MCF 10A (cell line): ENCODE measurements at regions not wholly inside any gene's neighbourhood (a gene's known extent, or its start where the extent isn't known, plus 50 kb on each side); places are given as distances from the start of the nearest gene placed in this dataset.

Source experiments
- BruUV-seq: library from RNA; stranded (reverse); fragments of 400-500 nt; replicated peaks from 2 replicates; lab custom pipeline; 2021; lab: Mats Ljungman, UMichigan
- CTCF ChIA-PET: fragments of 300-600 bp; sonication (Branson Sonifier 250); formaldehyde crosslinking; extraction: SDS; loops from one replicate; lab custom pipeline; 2021; ENCODE audit warnings: antibody characterized with exemption, inconsistent platforms; lab: Yijun Ruan, JAX
- POLR2A ChIA-PET: fragments of 300-600, 350-650 bp; sonication (Branson Sonifier 250); formaldehyde crosslinking; extraction: SDS; loops from one replicate; lab custom pipeline; 2020; ENCODE audit warnings: antibody characterized with exemption, inconsistent platforms; lab: Yijun Ruan, JAX
- DNase-seq: peaks from one replicate; pipeline ENCODE4 v3.0.0-alpha.2; 2018; ENCODE audit not compliant: unreplicated experiment
- H3K27ac Mint-ChIP-seq: one replicate; pipeline ENCODE4 v1.8.0; 2022; ENCODE audit warnings: mild to moderate bottlenecking, low read depth, mixed read lengths; ENCODE audit not compliant: unreplicated experiment
- H3K27me3 Mint-ChIP-seq: one replicate; pipeline ENCODE4 v1.8.0; 2022; ENCODE audit warnings: mixed read lengths; ENCODE audit not compliant: insufficient read depth, unreplicated experiment
- H3K36me3 Mint-ChIP-seq: one replicate; pipeline ENCODE4 v1.8.0; 2022; ENCODE audit warnings: mild to moderate bottlenecking, moderate library complexity, mixed read lengths; ENCODE audit not compliant: insufficient read depth, unreplicated experiment
- H3K4me1 Mint-ChIP-seq: one replicate; pipeline ENCODE4 v1.8.0; 2022; ENCODE audit warnings: mixed read lengths; ENCODE audit not compliant: insufficient read depth, unreplicated experiment
- H3K4me3 Mint-ChIP-seq: one replicate; pipeline ENCODE4 v1.8.0; 2022; ENCODE audit warnings: mild to moderate bottlenecking, moderate library complexity, mixed read lengths; ENCODE audit not compliant: unreplicated experiment
- H3K9me3 Mint-ChIP-seq: one replicate; pipeline ENCODE4 v1.8.0; 2022; ENCODE audit warnings: mixed read lengths; ENCODE audit not compliant: unreplicated experiment
- intact Hi-C: fragments of 100-400 bp; cut with micrococcal nuclease; formaldehyde crosslinking; loops from 2 replicates; pipeline ENCODE4 v1.14.1; 2022
- TF ChIP-seq, protein P1 (sequence below): fragments of 200-600 bp; IDR thresholded peaks from one replicate; pipeline ENCODE4 v1.8.0; 2022; ENCODE audit warnings: antibody characterized with exemption, mild to moderate bottlenecking; ENCODE audit not compliant: unreplicated experiment

- intact Hi-C loops, result no loop called here
- H3K36me3 Mint-ChIP-seq, result no peaks in the 10 kb centered on the region
- ChIA-PET POLR2A (no interaction called here), CTCF (no interaction called here)
- no peak for DNase-seq
- BruUV-seq, result no TSS peak
- no peaks in the 10 kb centered on the region for H3K4me1 Mint-ChIP-seq
- H3K9me3 Mint-ChIP-seq, result no peaks in the 10 kb centered on the region
- no peak overlapping the region for H3K4me3 Mint-ChIP-seq
- H3K27me3 Mint-ChIP-seq, result peaks cover 21% of the 10 kb centered on the region
- H3K27ac Mint-ChIP-seq, result no peak overlapping the region
- TF ChIP-seq, protein P1, sequence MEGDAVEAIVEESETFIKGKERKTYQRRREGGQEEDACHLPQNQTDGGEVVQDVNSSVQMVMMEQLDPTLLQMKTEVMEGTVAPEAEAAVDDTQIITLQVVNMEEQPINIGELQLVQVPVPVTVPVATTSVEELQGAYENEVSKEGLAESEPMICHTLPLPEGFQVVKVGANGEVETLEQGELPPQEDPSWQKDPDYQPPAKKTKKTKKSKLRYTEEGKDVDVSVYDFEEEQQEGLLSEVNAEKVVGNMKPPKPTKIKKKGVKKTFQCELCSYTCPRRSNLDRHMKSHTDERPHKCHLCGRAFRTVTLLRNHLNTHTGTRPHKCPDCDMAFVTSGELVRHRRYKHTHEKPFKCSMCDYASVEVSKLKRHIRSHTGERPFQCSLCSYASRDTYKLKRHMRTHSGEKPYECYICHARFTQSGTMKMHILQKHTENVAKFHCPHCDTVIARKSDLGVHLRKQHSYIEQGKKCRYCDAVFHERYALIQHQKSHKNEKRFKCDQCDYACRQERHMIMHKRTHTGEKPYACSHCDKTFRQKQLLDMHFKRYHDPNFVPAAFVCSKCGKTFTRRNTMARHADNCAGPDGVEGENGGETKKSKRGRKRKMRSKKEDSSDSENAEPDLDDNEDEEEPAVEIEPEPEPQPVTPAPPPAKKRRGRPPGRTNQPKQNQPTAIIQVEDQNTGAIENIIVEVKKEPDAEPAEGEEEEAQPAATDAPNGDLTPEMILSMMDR, result no peak
These were observed 72.4 kb upstream of the KLHL13 start for GRCh38 chrX:118189000-118189399.

GRCh38 chrX:118189628-118190027, 73.0 kb upstream of the KLHL13 start:
- no peak for DNase-seq
- Mint-ChIP-seq H3K27ac (no peak overlapping the region), H3K4me1 (no peaks in the 10 kb centered on the region), H3K36me3 (no peaks in the 10 kb centered on the region), H3K9me3 (no peaks in the 10 kb centered on the region), H3K4me3 (no peak overlapping the region), H3K27me3 (peaks cover 21% of the 10 kb centered on the region)
- ChIA-PET POLR2A (no interaction called here), CTCF (no interaction called here)
- TF ChIP-seq, protein P1, result no peak
- intact Hi-C loops, result no loop called here
- no TSS peak for BruUV-seq

GRCh38 chrX:118197730-118198129, 81.1 kb upstream of the KLHL13 start:
- H3K27me3 Mint-ChIP-seq, result peaks cover 22% of the 10 kb centered on the region
- TF ChIP-seq, protein P1, result no peak
- no TSS peak for BruUV-seq

DNA sequence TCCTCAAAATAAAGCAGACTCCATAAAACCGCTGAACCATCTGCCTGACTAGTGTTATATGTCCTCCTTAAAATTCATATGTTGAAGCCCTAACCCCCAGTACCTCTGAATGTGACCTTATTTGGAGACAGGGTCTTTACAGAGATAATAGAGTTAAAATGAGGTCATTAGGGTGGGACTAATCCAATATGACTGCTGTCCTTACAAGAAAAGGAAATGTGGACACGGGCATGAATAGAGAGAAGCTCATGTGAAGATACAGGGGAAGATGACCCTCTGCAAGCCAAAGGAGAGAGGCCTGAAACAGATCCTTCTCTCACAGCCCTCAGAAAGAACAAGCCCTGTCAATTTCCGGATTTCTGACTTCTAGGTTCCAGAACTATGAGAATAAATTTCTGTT, 82.0 kb upstream of the KLHL13 start:
- ChIA-PET CTCF (no interaction called here), POLR2A (no interaction called here)
- H3K27me3 Mint-ChIP-seq, result peaks cover 22% of the 10 kb centered on the region
- DNase-seq, result no peak
- H3K4me3 Mint-ChIP-seq, result no peak overlapping the region
- H3K4me1 Mint-ChIP-seq, result no peaks in the 10 kb centered on the region
- TF ChIP-seq, protein P1, result no peak
- no peaks in the 10 kb centered on the region for H3K9me3 Mint-ChIP-seq
- H3K36me3 Mint-ChIP-seq, result no peaks in the 10 kb centered on the region
- BruUV-seq, result no TSS peak
- H3K27ac Mint-ChIP-seq, result no peak overlapping the region
- intact Hi-C loops, result no loop called here

More at GRCh38 chrX:118197730-118198129, 81.1 kb upstream of the KLHL13 start:
- intact Hi-C loops, result no loop called here
- DNase-seq, result no peak
- Mint-ChIP-seq H3K4me1 (no peaks in the 10 kb centered on the region), H3K9me3 (no peaks in the 10 kb centered on the region), H3K27ac (no peak overlapping the region), H3K36me3 (no peaks in the 10 kb centered on the region), H3K4me3 (no peak overlapping the region)
- ChIA-PET POLR2A (no interaction called here), CTCF (no interaction called here)
